Caki2 (cell line): ENCODE measurements at regions not wholly inside any gene's neighbourhood (a gene's known extent, or its start where the extent isn't known, plus 50 kb on each side); places are given as distances from the start of the nearest gene placed in this dataset.
A peak's percentile ranks its signal among the peaks of the same experiment; 100 is the strongest.

Experiments
- DNase-seq: peaks from one replicate; pipeline ENCODE4 v3.0.0-alpha.2; 2015; ENCODE audit warnings: low read depth
- in situ Hi-C: cut with HindIII; loops from 2 replicates; pipeline ENCODE4 v1.10.0; 2016; ENCODE audit warnings: low sequenced_read_pairs, low pct_unique_long_range_greater_than_20kb, mixed read lengths

GRCh38 chr18:68623342-68623741 lies 91.6 kb downstream of the TMX3 start:
- DNase-seq = peak; percentile 22
- in situ Hi-C loops = no loop called here

GRCh38 chr18:68611311-68611710 lies 103.6 kb downstream of the TMX3 start:
- DNase-seq = no peak
- in situ Hi-C loops = no loop called here

DNA sequence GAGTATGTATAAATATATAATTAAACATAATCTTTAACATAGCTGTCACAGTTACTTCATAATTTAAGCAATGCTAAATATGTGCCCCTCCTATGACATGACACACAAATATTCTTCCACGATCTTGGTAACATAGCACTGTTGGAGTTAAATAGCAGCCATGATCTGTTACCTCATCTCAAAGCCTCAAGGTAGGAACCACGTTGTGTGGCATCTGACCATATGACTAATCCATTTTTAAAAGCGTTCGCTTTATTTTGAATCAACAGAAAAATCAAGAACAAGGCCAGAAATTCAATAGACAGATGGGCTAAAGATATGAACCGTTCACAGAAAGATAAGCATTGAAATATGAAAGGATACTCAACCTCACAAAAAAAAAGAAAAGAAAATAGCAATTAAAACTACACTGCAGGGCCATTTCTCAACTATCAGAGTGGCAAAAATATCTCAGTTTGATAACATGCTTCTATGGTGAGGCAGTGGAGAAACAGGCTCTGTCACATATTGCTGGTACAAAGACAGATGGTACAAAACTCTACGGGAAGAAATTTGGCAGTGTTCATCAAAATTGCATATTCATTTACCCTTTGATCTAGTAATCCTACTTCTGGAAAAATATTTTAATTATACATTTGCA lies 105.9 kb downstream of the TMX3 start:
- in situ Hi-C loops = no loop called here
- DNase-seq = no peak

GRCh38 chr18:68607852-68608251 lies 107.1 kb downstream of the TMX3 start:
- no peak for DNase-seq
- in situ Hi-C loops = no loop called here

GRCh38 chr18:68604256-68604655 lies 110.7 kb downstream of the TMX3 start:
- in situ Hi-C loops = no loop called here
- DNase-seq = no peak

GRCh38 chr18:68596016-68596415 lies 118.9 kb downstream of the TMX3 start:
- in situ Hi-C loops = no loop called here
- no peak for DNase-seq

GRCh38 chr18:68588169-68588568 lies 126.7 kb downstream of the TMX3 start:
- DNase-seq = no peak
- in situ Hi-C loops = no loop called here

DNA sequence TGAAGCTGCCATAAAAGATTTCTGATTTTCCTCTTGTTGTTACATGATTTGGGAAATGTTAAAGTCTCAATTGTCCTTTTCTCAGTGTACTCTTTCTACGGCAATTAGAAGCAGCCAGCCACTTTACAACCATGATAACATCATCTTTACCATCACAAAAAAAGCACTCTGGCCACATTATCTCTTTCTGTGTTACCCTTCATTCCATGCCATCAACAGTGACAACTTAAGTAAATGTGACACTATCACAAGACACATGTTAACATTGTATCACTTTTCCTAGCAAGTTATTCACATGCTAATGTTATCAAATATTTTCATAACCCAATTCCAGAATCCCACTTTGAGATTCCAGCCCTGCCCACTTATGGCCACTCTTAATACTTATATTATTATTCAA lies 131.2 kb downstream of the TMX3 start:
- in situ Hi-C loops = no loop called here
- no peak for DNase-seq

DNA sequence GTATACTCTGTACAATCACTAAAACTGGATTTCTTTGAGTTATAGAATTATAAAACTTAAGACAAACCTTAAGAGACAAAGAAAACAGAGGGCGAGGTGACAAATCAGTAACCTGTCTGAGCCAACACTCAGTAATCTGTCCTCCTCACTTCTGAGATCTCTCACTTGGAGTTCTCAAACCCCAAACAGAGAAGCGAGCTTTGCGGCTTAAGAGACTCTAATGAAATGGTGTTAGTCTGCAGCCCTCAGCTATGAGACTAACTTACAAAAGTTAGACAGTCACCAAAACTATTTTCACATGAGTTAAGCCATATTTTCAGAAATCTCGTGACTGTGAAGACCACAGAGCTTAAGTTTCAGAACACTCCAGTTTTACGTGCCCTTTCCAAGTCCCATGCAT lies 140.6 kb downstream of the TMX3 start:
- in situ Hi-C loops = no loop called here

GRCh38 chr18:68569936-68570335 lies 145.0 kb downstream of the TMX3 start:
- in situ Hi-C loops = no loop called here
- DNase-seq = no peak

More for the DNA sequence above, 140.6 kb downstream of the TMX3 start:
- no peak for DNase-seq

- in situ Hi-C loops = no loop called here
These were observed 146.3 kb downstream of the TMX3 start for GRCh38 chr18:68568364-68569155.

GRCh38 chr18:68566991-68567390 lies 147.9 kb downstream of the TMX3 start:
- DNase-seq = no peak
- in situ Hi-C loops = no loop called here

More at GRCh38 chr18:68568364-68569155, 146.3 kb downstream of the TMX3 start:
- DNase-seq = no peak

DNA sequence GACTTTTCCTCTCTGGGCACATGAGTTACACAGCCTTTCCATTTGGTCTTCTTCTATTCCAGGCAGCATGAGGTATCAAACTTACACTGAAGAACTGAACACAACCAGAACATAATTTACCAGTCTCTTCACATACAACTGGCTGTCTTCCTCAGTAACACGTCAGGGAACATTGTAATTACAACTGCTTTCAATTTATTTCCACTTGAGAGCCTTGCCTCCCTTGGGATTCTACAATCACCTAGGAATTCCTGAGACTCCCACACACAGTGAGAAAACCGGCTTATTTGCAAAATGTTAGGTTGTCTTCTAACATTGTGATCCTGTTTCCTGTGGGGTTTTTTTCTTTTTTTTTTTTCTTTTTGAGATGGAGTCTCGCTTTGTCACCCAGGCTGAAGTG lies 149.9 kb downstream of the TMX3 start:
- DNase-seq = no peak
- in situ Hi-C loops = no loop called here

GRCh38 chr18:68564351-68564750 lies 150.6 kb downstream of the TMX3 start:
- in situ Hi-C loops = no loop called here
- DNase-seq = no peak

DNA sequence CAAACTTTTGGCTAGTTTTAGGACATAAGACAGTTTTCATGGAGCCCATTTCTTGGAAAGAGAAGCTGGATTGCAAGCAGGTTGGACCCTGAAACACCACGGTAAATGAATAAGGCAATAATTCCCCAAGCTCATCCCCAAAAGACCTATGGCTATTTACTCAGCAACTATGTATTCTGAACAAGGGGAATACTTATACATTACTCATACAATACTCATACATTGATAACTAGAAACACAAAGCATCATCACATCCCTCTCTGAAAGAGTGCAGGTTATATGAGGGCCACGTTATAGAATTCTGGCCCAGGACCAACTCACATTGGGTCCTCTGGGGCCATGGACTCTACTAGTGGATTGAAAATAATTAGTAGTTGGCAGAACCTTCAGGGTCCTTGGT lies 154.8 kb downstream of the TMX3 start:
- no peak for DNase-seq

GRCh38 chr18:68557183-68557582 lies 157.7 kb downstream of the TMX3 start:
- DNase-seq = no peak
- in situ Hi-C loops = no loop called here

More for the DNA sequence above, 154.8 kb downstream of the TMX3 start:
- in situ Hi-C loops = no loop called here

GRCh38 chr18:68555879-68556301 lies 159.0 kb downstream of the TMX3 start:
- DNase-seq = no peak
- in situ Hi-C loops = no loop called here

DNA sequence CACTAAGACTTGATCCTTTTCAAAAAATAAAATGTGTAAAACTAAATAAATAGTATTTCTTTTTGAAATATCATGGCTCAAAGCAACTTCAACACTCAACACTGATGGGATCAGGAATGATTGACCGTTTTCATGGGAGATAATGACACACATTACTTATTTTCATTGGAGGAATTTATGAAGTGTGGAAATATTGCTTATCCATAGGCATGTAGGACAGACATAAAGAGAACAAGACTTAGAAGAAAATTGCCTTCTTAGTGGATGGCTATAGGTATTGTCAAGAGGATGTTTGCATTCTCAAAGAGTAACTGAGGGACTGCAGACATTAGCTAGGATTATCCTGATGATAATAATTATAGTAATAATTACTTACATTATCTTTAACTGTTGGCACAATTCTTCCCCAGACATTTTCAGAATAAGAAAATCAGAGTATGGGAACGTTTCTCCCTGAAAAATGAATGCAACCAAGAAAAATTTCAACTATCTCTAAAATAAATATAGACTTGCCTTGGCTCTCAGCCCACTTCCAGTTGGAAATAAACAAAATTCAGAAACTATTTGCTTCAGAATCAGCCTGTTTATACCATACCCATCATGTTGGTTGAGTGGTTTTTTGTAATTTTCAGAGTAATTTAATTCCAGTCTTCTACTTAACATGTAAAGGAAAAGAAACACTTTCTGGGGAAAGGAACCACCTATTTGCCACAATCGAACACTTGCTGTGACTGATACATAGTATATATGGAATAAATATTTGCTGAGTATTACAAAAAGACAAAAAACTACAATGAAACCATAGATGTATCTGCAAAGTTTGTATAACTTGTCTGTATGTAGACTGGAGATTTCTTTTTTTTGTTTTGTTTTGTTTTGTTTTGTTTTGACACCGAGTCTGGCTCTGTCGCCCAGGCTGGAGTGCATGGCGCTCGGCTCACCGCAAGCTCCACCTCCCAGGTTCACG lies 165.7 kb downstream of the TMX3 start:
- in situ Hi-C loops = no loop called here
- no peak for DNase-seq

DNA sequence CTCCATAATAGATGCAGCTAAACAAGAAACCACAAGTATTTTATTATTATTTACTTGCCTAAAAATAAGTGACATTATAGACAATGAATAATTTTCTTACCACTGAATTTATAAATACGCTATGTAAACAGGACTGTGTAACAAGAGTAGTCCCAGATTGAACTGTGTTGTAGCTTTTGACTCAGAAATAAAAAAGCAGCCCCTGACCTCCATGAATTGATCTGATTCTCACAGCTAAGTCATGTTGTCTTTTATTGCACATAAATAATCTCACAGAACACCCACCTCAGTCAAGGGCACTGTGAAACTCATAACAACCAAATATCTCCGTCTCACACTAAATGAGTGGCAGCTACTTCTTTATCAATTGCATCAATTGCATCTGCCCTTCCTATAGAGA lies 171.6 kb downstream of the TMX3 start:
- in situ Hi-C loops = no loop called here

More for the DNA sequence above, 171.6 kb downstream of the TMX3 start:
- DNase-seq = no peak
